Lower leg skin (tissue), 4 donors: ENCODE measurements at regions not wholly inside any gene's neighbourhood (a gene's known extent, or its start where the extent isn't known, plus 50 kb on each side); places are given as distances from the start of the nearest gene placed in this dataset.

ENCODE experiments used
- DNase-seq, 2 donors: peaks; one replicate each; pipeline ENCODE4 v3.0.0-alpha.2; 2019; ENCODE audit warnings: low spot score in 2 of 2
- H3K4me3 ChIP-seq: fragments of 200-600 bp; sonication (generic); 2 replicates; pipeline ENCODE4 v1.5.1; 2017; ENCODE audit warnings: mild to moderate bottlenecking, low read depth; ENCODE audit not compliant: poor library complexity, severe bottlenecking
- POLR2A ChIP-seq, 2 donors: fragments of 450-650 bp; IDR thresholded peaks; one replicate each; pipeline ENCODE4 v1.6.1; 2016 to 2017; ENCODE audit warnings: antibody characterized with exemption in 2 of 2, mild to moderate bottlenecking in 1 of 2, moderate library complexity in 1 of 2
- WGBS, 2 donors: methylation state at CpG; one replicate each; pipeline ENCODE4 v1.1.5; 2018; 5-methylcytosine and 5-hydroxymethylcytosine counted together
- intact Hi-C: fragments of 100-400 bp; cut with DNase I; formaldehyde crosslinking; loops from one replicate; pipeline ENCODE4 v1.15.0; 2023; ENCODE audit warnings: low total_unique reads
- TF ChIP-seq, protein P1 (sequence below), 3 donors: fragments of 450-650 bp; IDR thresholded peaks; one replicate each; pipeline ENCODE4 v1.5.1; 2016; ENCODE audit warnings: antibody characterized with exemption in 3 of 3, mild to moderate bottlenecking in 3 of 3, moderate library complexity in 2 of 3

DNA sequence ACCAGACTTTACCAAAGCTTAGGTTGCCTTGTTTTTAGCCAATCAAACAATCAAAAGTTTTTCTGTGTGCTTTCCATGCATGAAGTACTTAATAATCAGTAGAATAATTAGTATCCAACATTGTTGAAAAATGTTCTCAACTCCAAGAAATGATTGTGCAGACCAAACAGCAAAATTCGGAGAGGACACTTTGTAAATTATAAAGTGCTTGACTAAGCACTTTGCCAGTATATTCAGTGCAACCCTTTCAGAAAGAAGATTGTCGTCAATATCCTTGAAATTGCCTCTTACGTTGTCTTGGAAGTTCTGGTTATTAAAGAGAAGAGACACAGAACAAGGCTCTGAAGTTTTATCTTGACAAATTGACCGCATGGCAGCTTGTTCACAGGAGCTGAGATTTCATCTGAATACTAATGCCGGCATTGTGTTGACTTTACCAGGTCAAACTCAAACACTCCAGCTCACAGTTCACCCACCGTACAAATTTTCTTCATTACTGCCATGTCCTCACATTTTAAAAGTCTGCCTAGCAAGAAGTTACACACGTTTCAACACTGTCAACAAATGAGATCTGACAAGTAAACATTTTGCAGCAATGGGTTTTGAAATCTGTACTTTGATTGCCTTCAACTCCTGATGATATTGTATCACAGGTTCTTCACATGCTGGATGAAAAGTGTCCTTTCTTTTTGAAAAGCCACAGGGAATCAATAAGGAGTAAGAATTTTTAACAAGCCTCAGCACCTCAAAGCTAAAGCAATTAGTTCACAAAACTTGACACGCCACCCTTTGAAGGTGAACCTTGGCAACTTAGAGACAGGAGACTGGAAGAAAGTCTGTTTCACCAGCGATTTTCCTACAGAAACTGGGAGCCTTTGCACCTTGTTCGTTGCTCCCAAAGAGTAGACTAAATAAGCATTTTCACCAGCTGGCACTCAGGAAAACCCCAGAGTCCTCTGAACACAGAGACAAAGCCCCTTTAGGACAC is 150.9 kb downstream of the RFC3 start:
- DNase-seq, result no peak
- WGBS, 2 donors, result 61 to 65% methylated on average over 10 of the region's 10 CpGs
- no peak overlapping the region for H3K4me3 ChIP-seq
- intact Hi-C loops, result no loop called here
- TF ChIP-seq, protein P1, sequence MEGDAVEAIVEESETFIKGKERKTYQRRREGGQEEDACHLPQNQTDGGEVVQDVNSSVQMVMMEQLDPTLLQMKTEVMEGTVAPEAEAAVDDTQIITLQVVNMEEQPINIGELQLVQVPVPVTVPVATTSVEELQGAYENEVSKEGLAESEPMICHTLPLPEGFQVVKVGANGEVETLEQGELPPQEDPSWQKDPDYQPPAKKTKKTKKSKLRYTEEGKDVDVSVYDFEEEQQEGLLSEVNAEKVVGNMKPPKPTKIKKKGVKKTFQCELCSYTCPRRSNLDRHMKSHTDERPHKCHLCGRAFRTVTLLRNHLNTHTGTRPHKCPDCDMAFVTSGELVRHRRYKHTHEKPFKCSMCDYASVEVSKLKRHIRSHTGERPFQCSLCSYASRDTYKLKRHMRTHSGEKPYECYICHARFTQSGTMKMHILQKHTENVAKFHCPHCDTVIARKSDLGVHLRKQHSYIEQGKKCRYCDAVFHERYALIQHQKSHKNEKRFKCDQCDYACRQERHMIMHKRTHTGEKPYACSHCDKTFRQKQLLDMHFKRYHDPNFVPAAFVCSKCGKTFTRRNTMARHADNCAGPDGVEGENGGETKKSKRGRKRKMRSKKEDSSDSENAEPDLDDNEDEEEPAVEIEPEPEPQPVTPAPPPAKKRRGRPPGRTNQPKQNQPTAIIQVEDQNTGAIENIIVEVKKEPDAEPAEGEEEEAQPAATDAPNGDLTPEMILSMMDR (IDR thresholded peaks at IDR 0.05), result no peak
- no peak for TF ChIP-seq POLR2A (IDR thresholded peaks at IDR 0.05)

DNA sequence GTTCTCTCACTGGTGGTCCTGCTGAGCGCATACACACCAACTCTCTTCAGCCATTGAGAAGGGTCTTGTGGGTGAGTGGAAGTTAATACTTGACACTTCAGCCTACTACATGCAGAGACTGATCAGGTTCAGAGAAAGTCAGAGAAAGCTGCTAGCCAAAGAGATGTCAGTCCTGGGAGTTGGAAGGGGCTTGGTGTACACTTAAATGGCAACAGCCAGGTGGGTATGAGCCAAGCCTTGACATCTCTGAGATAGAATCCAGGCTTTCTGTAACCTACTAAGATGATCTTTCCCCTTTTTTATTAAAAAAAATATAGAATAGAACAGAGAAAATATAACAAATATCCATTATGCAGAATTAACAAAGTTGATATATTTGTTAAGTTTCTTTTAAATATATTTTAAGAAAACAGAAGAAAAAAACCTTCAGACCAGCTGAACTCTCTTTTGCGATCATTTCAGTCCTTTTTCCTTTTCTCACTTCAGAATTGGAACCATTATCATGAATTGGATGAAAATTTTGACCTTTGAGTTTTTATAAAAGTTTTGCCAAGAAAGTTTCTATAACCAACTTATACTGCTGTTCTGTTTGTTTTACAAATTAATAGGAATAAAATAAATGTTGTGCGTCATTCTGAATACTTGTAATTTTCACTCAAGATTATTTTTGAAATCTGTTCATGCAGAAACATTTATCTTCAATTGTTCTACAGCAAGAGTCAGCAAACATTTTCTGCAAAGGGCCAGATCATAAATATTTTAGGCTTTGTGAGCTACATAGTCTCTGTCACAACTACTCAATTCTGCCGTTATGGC is 153.0 kb downstream of the RFC3 start:
- intact Hi-C loops, result no loop called here
- no peak for TF ChIP-seq POLR2A (IDR thresholded peaks at IDR 0.05)
- TF ChIP-seq, protein P1 (IDR thresholded peaks at IDR 0.05), result no peak
- 78 to 85% methylated on average over 4 of the region's 4 CpGs for WGBS, 2 donors
- H3K4me3 ChIP-seq, result no peak overlapping the region
- DNase-seq, result no peak

DNA sequence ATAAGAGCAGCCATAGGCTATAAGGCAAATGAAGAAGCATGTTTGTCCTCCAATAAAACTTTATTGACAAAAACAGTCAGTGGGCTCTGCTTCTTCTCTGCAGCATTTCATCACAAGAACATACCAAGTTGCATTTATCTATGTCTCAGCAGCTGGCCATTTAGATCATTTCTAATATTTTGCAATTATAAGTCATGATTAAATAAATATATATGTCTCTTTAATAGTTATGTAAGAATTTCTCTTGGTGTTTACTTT is 153.5 kb downstream of the RFC3 start:
- no peak overlapping the region for H3K4me3 ChIP-seq
- no peak for TF ChIP-seq POLR2A (IDR thresholded peaks at IDR 0.05)
- TF ChIP-seq, protein P1 (IDR thresholded peaks at IDR 0.05), result no peak
- DNase-seq, result no peak
- intact Hi-C loops, result no loop called here

DNA sequence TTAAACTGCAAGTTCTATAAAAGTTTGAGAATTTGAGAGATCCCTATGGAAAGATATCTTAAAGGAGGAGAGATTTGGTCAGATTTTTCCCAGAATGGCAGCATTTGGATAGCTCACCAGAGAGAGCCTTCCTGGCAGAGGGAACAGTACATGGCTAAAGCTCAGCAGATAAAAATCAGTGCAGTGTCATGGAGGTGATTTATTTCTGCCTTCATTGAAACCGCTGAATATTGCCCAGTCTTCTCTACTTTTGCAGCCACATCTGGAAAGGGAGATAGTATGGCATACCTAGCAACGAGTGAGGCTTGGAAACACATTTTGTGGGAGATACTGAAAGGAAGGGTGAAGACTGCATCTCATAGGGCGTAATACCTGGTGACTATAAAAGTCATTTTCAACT is 155.2 kb downstream of the RFC3 start:
- H3K4me3 ChIP-seq, result no peak overlapping the region
- DNase-seq, result no peak
- WGBS, 2 donors, result 72% methylated on average over 3 of the region's 3 CpGs
- TF ChIP-seq, protein P1 (IDR thresholded peaks at IDR 0.05), result no peak
- TF ChIP-seq POLR2A (IDR thresholded peaks at IDR 0.05), result no peak
- intact Hi-C loops, result no loop called here

DNA sequence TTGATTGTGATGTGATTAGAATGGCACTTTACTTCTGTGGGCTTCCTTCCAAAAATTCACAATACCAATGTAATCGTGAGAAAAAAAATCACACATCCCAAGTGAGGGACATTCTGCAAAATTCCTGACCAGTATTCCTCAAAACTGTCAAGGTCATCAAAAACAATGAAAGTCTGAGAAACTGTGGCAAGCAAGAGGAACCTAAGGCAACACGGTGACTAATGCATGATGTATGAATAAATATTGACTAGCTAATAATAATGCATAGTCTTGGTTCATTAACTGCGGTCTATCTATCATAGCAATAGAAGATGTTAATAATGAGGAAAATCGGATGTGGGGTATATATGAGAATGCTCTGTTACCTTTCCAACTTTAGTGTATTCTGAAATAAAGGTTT is 159.0 kb downstream of the RFC3 start:
- no peak overlapping the region for H3K4me3 ChIP-seq
- WGBS, 2 donors, result 79 to 81% methylated on average over 4 of the region's 4 CpGs
- no peak for DNase-seq
- TF ChIP-seq, protein P1 (IDR thresholded peaks at IDR 0.05), result no peak
- TF ChIP-seq POLR2A (IDR thresholded peaks at IDR 0.05), result no peak
- intact Hi-C loops, result no loop called here
